Aorta (tissue), 5 donors: ENCODE measurements at regions not wholly inside any gene's neighbourhood (a gene's known extent, or its start where the extent isn't known, plus 50 kb on each side); places are given as distances from the start of the nearest gene placed in this dataset.

ENCODE experiments used
- ATAC-seq: fragments of 200-7000 bp; cut with Tn5 transposase; one replicate; pipeline ENCODE4 v1.9.1; 2022; ENCODE audit warnings: moderate library complexity; ENCODE audit not compliant: low FRiP score
- DNase-seq, 2 donors: peaks; one replicate each; pipeline ENCODE4 v3.0.0-alpha.2; 2020
- H3K27ac ChIP-seq, 2 donors: one replicate each; pipeline ENCODE4 v1.5.1; 2013; ENCODE audit warnings: low read length in 2 of 2, mild to moderate bottlenecking in 2 of 2, moderate library complexity in 2 of 2, control low read depth in 1 of 2, inconsistent platforms in 1 of 2, low read depth in 1 of 2
- H3K27me3 ChIP-seq, 2 donors: one replicate each; pipeline ENCODE4 v1.6.1; 2013; ENCODE audit warnings: control low read depth in 1 of 2, low read length in 1 of 2, mild to moderate bottlenecking in 1 of 2, moderate library complexity in 1 of 2; ENCODE audit not compliant: insufficient read depth in 2 of 2, control insufficient read depth in 1 of 2
- H3K36me3 ChIP-seq, 2 donors: one replicate each; pipeline ENCODE4 v1.6.1; 2013; ENCODE audit warnings: control low read depth in 1 of 2, low read length in 1 of 2, mild to moderate bottlenecking in 1 of 2; ENCODE audit not compliant: insufficient read depth in 2 of 2, control insufficient read depth in 1 of 2
- H3K4me1 ChIP-seq, 2 donors: one replicate each; pipeline ENCODE4 v1.6.1; 2013; ENCODE audit warnings: low read length in 2 of 2, control low read depth in 1 of 2, mild to moderate bottlenecking in 1 of 2, moderate library complexity in 1 of 2; ENCODE audit not compliant: insufficient read depth in 2 of 2, control insufficient read depth in 1 of 2
- H3K4me3 ChIP-seq, 2 donors: one replicate each; pipeline ENCODE4 v1.5.1; 2013; ENCODE audit warnings: low read length in 2 of 2, control low read depth in 1 of 2, mild to moderate bottlenecking in 1 of 2
- H3K9me3 ChIP-seq: one replicate; pipeline ENCODE4 v1.6.1; 2013; ENCODE audit warnings: mild to moderate bottlenecking, low read length; ENCODE audit not compliant: control insufficient read depth
- WGBS, 2 donors: extraction: QIAGEN DNeasy Blood & Tissue Kit; methylation state at CpG; one replicate each; pipeline ENCODE4 v1.1.7; 2013; 5-methylcytosine and 5-hydroxymethylcytosine counted together
- intact Hi-C, 2 donors: fragments of 100-400 bp; cut with DNase I; formaldehyde crosslinking; loops; one replicate each; pipeline versions ENCODE4 v1.14.2 to v1.15.0; 2022
- donor health status: healthy with polysubstance abuse.
- donor health status: Bipolar disorder and iron deficiency.
- donor health status: DM: no; HTN: no; CAD: no.
- donor health status: DM: no; HTN: no; CAD: no.
- donor health status: DM: yes; HTN: yes; CAD: no.

DNA sequence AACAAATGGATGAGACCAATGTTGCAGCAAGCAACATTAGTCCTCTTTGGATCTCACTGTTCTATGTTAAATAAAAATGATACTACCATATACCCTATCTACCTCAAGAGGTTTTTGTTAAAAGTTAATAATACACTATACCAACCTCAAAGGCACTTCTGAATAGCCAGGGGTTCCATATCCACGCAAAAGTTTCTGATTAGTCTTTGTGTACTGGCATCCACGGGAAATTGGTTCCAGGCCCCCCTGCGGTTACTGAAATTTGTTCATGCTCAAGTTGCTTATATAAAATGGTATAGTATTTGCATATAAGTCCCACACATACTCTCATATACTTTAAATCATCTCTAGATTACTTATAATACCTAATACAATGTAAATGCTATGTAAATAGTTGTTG is 585.7 kb downstream of the INSC start:
- intact Hi-C loops: no loop called here
- 93 to 95% methylated on average over 3 of the region's 3 CpGs for WGBS, 2 donors
- H3K27ac ChIP-seq: no peak overlapping the region
- DNase-seq (no peak), ATAC-seq (no peak)
- no peaks in the 10 kb centered on the region for H3K4me1 ChIP-seq
- H3K36me3 ChIP-seq: no peaks in the 10 kb centered on the region
- no peaks in the 10 kb centered on the region for H3K27me3 ChIP-seq
- no peaks in the 10 kb centered on the region for H3K9me3 ChIP-seq
- H3K4me3 ChIP-seq: no peak overlapping the region

DNA sequence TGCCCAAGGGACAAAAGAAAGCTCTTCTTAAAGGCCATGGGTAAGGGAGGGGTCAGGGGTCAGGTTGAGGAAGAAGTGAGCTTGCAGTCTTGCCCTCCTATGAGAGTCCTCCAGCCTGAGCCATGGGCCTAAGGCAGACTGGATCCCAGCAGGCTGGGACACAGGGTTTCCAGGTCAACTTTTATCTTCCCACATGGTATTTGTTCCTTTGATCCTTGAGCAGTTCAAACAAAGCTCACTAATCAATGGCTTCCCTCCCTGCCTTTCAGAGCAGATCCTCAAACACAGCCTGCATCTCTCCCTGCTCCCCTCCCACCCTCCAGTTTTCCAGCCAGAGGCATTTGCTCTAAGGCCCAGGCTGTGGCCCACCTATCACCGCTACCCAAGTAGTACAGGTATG is 589.3 kb downstream of the INSC start:
- H3K9me3 ChIP-seq: no peaks in the 10 kb centered on the region

DNA sequence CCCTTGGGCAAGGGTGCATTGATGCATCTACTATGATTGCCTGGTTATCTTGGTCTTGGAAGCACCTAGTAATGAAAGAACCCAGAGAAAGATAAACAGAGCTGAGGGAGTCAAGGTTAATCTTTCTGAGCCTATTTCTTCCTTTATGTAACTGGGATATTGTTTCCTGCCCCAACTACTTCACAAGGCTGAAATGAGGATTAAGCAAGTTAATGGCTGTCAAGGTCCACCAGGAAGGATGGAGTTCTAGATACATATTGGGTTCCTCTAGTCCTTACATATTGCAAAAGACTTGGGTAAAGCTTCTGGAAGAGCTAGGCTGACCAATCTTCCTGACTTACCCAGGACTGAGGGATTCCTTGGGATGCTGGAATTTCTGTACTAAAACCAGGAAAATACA is 589.8 kb downstream of the INSC start:
- H3K36me3 ChIP-seq: no peaks in the 10 kb centered on the region
- no peak overlapping the region for H3K4me3 ChIP-seq
- no peaks in the 10 kb centered on the region for H3K4me1 ChIP-seq
- intact Hi-C loops: no loop called here
- DNase-seq (no peak), ATAC-seq (no peak)
- H3K27ac ChIP-seq: no peak overlapping the region
- H3K9me3 ChIP-seq: no peaks in the 10 kb centered on the region
- H3K27me3 ChIP-seq: no peaks in the 10 kb centered on the region

More for the DNA sequence above, 589.3 kb downstream of the INSC start:
- 95 to 97% methylated on average over 1 of the region's 1 CpG for WGBS, 2 donors
- H3K4me3 ChIP-seq: no peak overlapping the region
- no peaks in the 10 kb centered on the region for H3K4me1 ChIP-seq
- DNase-seq (no peak), ATAC-seq (no peak)
- no peaks in the 10 kb centered on the region for H3K36me3 ChIP-seq
- intact Hi-C loops: no loop called here
- no peak overlapping the region for H3K27ac ChIP-seq
- H3K27me3 ChIP-seq: no peaks in the 10 kb centered on the region

DNA sequence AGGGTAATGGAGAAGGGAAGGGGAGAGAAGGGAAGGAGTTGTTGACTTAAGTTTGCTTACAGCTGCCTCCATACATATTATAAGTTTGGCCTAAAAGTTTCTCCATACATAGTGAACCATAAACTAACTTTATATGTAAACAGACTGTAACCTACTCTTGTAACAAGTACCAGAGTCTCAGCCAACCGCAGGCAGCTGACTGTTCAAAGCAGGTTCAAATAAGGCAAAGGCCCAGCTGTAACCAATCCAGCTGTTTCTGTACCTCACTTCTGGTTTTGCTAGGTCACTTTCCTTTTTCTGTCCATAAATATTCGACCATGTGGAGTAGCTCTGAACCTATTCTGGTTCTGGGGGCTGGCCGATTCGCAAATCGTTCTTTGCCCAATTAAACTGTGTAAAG is 591.2 kb downstream of the INSC start:
- intact Hi-C loops: no loop called here
- WGBS, 2 donors: 94 to 96% methylated on average over 5 of the region's 5 CpGs
- H3K9me3 ChIP-seq: no peaks in the 10 kb centered on the region

DNA sequence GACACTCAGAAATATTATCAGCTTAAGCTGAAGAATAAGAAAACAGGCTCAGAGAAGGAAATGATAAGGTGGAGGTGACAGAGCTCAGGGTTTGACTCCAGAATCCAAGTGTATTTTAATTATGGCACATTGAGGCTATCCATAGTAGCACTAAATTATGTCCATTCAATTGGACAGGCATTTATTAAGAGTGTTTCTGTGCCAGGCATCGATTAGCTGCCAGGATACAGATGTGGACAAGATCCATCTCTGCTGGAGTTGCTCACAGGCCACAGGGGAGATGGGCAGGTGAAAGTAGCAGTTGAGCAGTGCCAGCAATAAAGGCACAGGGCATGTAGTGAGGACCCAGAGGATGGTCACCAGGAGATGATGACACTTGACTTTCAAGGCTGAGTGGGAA is 592.5 kb downstream of the INSC start:
- DNase-seq: no peak
- Histone ChIP-seq H3K27ac (no peak overlapping the region), H3K4me3 (no peak overlapping the region), H3K27me3 (no peaks in the 10 kb centered on the region), H3K4me1 (no peaks in the 10 kb centered on the region), H3K9me3 (no peaks in the 10 kb centered on the region), H3K36me3 (no peaks in the 10 kb centered on the region)
- intact Hi-C loops: no loop called here
- WGBS, 2 donors: 80 to 93% methylated on average over 1 of the region's 1 CpG
- ATAC-seq: no peak

More for the DNA sequence above, 591.2 kb downstream of the INSC start:
- no peaks in the 10 kb centered on the region for H3K36me3 ChIP-seq
- no peak for DNase-seq
- H3K27me3 ChIP-seq: no peaks in the 10 kb centered on the region
- no peak overlapping the region for H3K27ac ChIP-seq
- ATAC-seq: no peak
- H3K4me3 ChIP-seq: no peak overlapping the region
- H3K4me1 ChIP-seq: no peaks in the 10 kb centered on the region

DNA sequence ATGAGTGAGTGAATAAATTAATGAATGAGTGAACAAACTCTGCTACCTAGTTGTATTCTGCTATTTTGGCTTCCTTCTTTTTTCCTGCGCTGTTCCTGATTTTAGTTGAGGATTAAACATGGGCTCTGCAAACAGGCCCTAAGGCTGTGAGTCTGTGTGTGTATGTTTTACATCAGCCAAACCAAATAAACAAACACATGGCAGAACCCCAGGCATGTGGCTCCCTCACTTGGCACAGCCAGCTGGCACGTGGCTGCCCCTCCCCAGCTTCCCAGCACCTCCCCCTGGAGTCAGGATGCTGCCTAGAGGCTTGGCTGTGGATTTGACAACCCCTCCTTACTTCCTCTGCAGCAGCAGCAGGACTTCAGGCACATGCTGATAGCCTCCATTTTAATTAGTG is 593.2 kb downstream of the INSC start:
- no peaks in the 10 kb centered on the region for H3K4me1 ChIP-seq
- intact Hi-C loops: no loop called here
- H3K27ac ChIP-seq: no peak overlapping the region
- no peaks in the 10 kb centered on the region for H3K27me3 ChIP-seq
- WGBS, 2 donors: 6 to 9% methylated on average over 2 of the region's 2 CpGs
- no peaks in the 10 kb centered on the region for H3K36me3 ChIP-seq
- H3K4me3 ChIP-seq: no peak overlapping the region
- DNase-seq: peak in 1 of 2 donors; percentile 53
- ATAC-seq: peak; percentile 61
- H3K9me3 ChIP-seq: no peaks in the 10 kb centered on the region

DNA sequence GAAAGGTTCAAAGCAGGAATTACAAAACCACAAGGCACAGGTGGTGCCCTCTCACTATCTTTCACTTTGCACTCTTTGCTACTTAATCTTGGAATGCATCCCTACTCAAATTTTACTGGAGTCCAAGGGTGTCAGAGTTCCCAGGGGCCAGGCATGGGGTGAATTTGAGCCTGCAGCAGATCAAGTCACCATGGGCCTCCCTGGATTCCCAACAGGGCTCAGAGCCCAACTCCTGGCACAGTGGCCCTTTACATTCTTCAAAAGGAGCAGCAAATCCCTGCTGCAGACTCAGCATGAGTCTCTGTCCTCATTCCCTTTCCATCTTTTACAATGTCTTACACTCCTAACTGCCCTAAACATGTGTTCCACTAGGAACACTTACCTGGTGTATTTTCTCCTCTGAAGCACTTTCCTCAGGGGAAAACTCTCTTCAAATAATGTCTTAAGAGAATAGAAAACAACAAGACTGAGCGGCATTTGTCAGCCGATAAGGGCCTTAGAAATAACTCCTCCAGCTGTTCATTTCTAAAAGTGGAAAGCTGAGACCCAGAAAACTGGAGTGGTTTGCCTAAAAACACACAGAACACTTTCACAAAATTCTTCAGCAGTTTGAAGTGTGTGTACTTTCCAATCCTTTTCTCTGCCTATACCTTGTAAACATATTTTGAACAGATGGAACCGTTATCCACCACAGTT is 596.0 kb downstream of the INSC start:
- H3K27ac ChIP-seq: no peak overlapping the region
- intact Hi-C loops: no loop called here
- ATAC-seq (no peak), DNase-seq (no peak)
- no peaks in the 10 kb centered on the region for H3K4me1 ChIP-seq
- H3K36me3 ChIP-seq: no peaks in the 10 kb centered on the region
- no peaks in the 10 kb centered on the region for H3K9me3 ChIP-seq
- 3 to 10% methylated on average over 3 of the region's 3 CpGs for WGBS, 2 donors
- no peaks in the 10 kb centered on the region for H3K27me3 ChIP-seq
- no peak overlapping the region for H3K4me3 ChIP-seq

DNA sequence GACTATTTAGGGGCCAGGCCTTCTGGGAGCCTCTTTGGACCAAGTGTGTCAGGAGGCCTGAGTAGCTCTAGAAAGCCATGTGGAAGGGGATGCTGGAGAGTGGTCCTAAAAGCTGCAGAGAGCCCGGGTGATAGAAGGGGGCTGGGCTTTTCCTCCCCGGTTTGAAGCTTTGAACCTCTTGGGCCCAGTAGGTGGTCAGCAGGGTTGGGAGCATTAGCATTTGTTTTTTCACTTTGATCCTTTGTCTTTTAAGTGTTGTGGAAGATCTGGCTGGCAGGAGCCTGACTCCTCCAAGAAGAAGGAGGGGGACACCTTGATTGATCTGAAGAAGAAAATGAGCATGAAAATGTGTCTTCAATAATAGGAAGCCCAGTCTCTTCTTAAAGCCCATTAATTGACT is 596.6 kb downstream of the INSC start:
- Histone ChIP-seq H3K36me3 (no peaks in the 10 kb centered on the region), H3K27me3 (no peaks in the 10 kb centered on the region), H3K4me1 (no peaks in the 10 kb centered on the region), H3K27ac (peak overlapping the region in 1 of 2 donors; percentile 17), H3K4me3 (no peak overlapping the region), H3K9me3 (no peaks in the 10 kb centered on the region)
- WGBS, 2 donors: 63% methylated on average over 2 of the region's 2 CpGs
- DNase-seq: no peak
- intact Hi-C loops: no loop called here
- no peak for ATAC-seq

DNA sequence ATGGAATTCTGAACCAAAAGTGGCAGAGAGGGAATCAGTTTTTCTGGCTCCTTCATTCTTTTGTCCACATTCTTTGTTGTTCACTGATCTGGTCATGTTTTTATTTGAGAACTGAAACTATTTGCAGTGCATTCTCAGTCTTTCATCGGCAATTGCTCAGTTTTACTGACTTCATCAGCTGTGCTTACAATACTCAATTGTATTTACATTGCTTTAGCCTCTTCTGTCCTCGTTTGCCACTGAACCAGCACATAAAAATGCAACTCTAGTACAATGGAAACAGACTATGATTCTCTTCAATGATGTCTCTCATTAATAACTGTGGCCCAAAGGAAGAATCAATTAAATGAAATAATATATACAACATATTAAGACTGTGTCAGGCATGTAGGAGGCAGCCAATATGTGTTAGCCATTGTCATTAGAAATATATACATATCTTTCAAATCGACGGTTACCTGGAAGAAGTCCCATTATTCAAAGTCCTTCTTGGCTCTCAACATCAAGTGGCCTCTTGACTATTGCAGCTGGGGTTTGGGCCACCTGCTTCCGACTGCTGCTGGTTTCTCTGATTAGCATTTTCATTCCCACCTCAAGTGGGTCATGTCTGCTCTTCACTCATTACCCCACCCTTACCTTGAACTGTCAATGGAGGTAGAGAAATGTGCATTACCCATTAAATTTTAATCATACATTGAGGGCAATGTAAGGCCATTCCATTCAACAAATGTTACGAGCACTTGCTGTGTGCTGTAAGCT is 600.1 kb downstream of the INSC start:
- Histone ChIP-seq H3K36me3 (no peaks in the 10 kb centered on the region), H3K4me1 (no peaks in the 10 kb centered on the region), H3K9me3 (no peaks in the 10 kb centered on the region), H3K27ac (no peak overlapping the region), H3K27me3 (no peaks in the 10 kb centered on the region), H3K4me3 (no peak overlapping the region)
- intact Hi-C loops: no loop called here
- 91 to 92% methylated on average over 6 of the region's 6 CpGs for WGBS, 2 donors
- no peak for DNase-seq
- ATAC-seq: no peak
